ENCODE measurements at regions not wholly inside any gene's neighbourhood (a gene's known extent, or its start where the extent isn't known, plus 50 kb on each side); places are given as distances from the start of the nearest gene placed in this dataset.

GRCh38 chr7:69173341-69173740, 424.9 kb upstream of the AUTS2 start:
- no peaks in the 10 kb centered on the region for H3K9me3 ChIP-seq (ENCODE audit: control insufficient read depth in 4 of 4, low read length in 3 of 4)

More at GRCh38 chr7:69173341-69173740, 424.9 kb upstream of the AUTS2 start:
- H3K4me3 ChIP-seq (ENCODE audit: low read depth in 1 of 3, low read length in 3 of 3), result no peak overlapping the region
- TF ChIP-seq RXRA (IDR thresholded peaks at IDR 0.05) (no peak), SP1 (IDR thresholded peaks at IDR 0.05) (no peak), FOXA2 (IDR thresholded peaks at IDR 0.05) (no peak), JUND (IDR thresholded peaks at IDR 0.05) (no peak), NR2F2 (IDR thresholded peaks at IDR 0.05) (no peak), ATF3 (IDR thresholded peaks at IDR 0.05) (no peak), ZBTB33 (IDR thresholded peaks at IDR 0.05) (no peak), EGR1 (IDR thresholded peaks at IDR 0.05; ENCODE audit: low read depth in 2 of 2) (no peak), YY1 (IDR thresholded peaks at IDR 0.05) (no peak), FOXA1 (IDR thresholded peaks at IDR 0.05) (no peak), TAF1 (conservative IDR thresholded peaks at IDR 0.05) (no peak), CTCF (IDR thresholded peaks at IDR 0.05; ENCODE audit: low read depth, low read length, missing input control) (no peak), HNF4A (conservative IDR thresholded peaks at IDR 0.05) (no peak), REST (IDR thresholded peaks at IDR 0.05) (no peak), MAX (IDR thresholded peaks at IDR 0.05) (no peak), HNF4G (IDR thresholded peaks at IDR 0.05) (no peak)
- H3K36me3 ChIP-seq (ENCODE audit: control insufficient read depth in 4 of 4, insufficient read depth in 3 of 4, low read depth in 1 of 4, low read length in 3 of 4), result no peaks in the 10 kb centered on the region
- no peak overlapping the region for H3K27ac ChIP-seq (ENCODE audit: low read depth in 1 of 2, low read length in 2 of 2)
- H3K27me3 ChIP-seq (ENCODE audit: control insufficient read depth in 4 of 4, insufficient read depth in 4 of 4, low read length in 3 of 4), result no peaks in the 10 kb centered on the region
- no peak overlapping the region for H3K9ac ChIP-seq (ENCODE audit: low read depth in 1 of 2, low read length in 2 of 2)
- no peak for DNase-seq (ENCODE audit: low spot score)
- 89% methylated on average over 4 of the region's 4 CpGs for WGBS
- peaks cover 0 to 4% (median 0%) of the 10 kb centered on the region in 4 donors for H3K4me1 ChIP-seq (ENCODE audit: control insufficient read depth in 4 of 4, insufficient read depth in 4 of 4, low read length in 3 of 4)
